Panc1 (cell line): ENCODE measurements at regions not wholly inside any gene's neighbourhood (a gene's known extent, or its start where the extent isn't known, plus 50 kb on each side); places are given as distances from the start of the nearest gene placed in this dataset.

ENCODE experiments used
- ATAC-seq: fragments of 200-7000 bp; cut with Tn5 transposase; 2 replicates; pipeline ENCODE4 v1.9.1; 2020; ENCODE audit warnings: mild to moderate bottlenecking, moderate library complexity
- BruUV-seq: library from RNA; stranded (reverse); fragments of 400-500 nt; replicated peaks from 2 replicates; lab custom pipeline; 2021; lab: Mats Ljungman, UMichigan
- CTCF ChIA-PET: fragments of 300-600 bp; sonication (Branson Sonifier 250); formaldehyde crosslinking; loops from one replicate; lab custom pipeline; 2022; ENCODE audit warnings: antibody characterized with exemption; lab: Charles Lee
- POLR2A ChIA-PET: fragments of 300-600 bp; sonication (Branson Sonifier 250); formaldehyde crosslinking; loops from one replicate; lab custom pipeline; 2022; ENCODE audit warnings: antibody characterized with exemption; lab: Charles Lee
- DNase-seq: peaks from one replicate; pipeline ENCODE4 v3.0.0-alpha.2; 2010; ENCODE audit warnings: low read depth, low spot score
- H3K27ac ChIP-seq: 2 replicates; pipeline ENCODE4 v1.5.1; 2011; ENCODE audit warnings: mild to moderate bottlenecking, low read length, inconsistent platforms
- H3K27me3 ChIP-seq: fragments of 200-500 bp; sonication (Bioruptor generic); 2 replicates; pipeline ENCODE4 v1.6.0; 2014; ENCODE audit warnings: low read length, inconsistent platforms; ENCODE audit not compliant: control insufficient read depth, insufficient read depth
- H3K36me3 ChIP-seq: fragments of 200-500 bp; sonication (Bioruptor generic); 2 replicates; pipeline ENCODE4 v1.5.1; 2014; ENCODE audit warnings: inconsistent platforms, mild to moderate bottlenecking, low read length, moderate library complexity; ENCODE audit not compliant: control insufficient read depth, insufficient read depth
- H3K4me1 ChIP-seq: 2 replicates; pipeline ENCODE4 v1.5.1; 2011; ENCODE audit warnings: inconsistent platforms, mild to moderate bottlenecking, low read length, moderate library complexity; ENCODE audit not compliant: control insufficient read depth, insufficient read depth
- H3K4me3 ChIP-seq, 2 experiments: 2 replicates each; pipeline ENCODE4 v1.5.1; 2011 to 2012; ENCODE audit warnings: low read depth in 2 of 2, low read length in 2 of 2, mild to moderate bottlenecking in 2 of 2, inconsistent platforms in 1 of 2, moderate library complexity in 1 of 2
- H3K9me3 ChIP-seq: fragments of 200-500 bp; sonication (Bioruptor generic); 2 replicates; pipeline ENCODE4 v1.5.1; 2014; ENCODE audit warnings: low read depth, mild to moderate bottlenecking, inconsistent platforms, low read length, moderate library complexity; ENCODE audit not compliant: control insufficient read depth, insufficient read depth
- POLR2AphosphoS5 ChIP-seq: IDR thresholded peaks from 2 replicates; pipeline ENCODE4 v1.6.1; 2012; ENCODE audit warnings: mild to moderate bottlenecking, low read depth, low read length, moderate library complexity
- SIN3A ChIP-seq: IDR thresholded peaks from 2 replicates; pipeline ENCODE4 v1.6.1; 2012; ENCODE audit warnings: low read depth, mild to moderate bottlenecking, low read length, moderate library complexity, borderline replicate concordance; ENCODE audit not compliant: insufficient read depth
- TCF7L2 ChIP-seq: IDR thresholded peaks from 2 replicates; pipeline ENCODE4 v1.6.1; 2011; ENCODE audit warnings: mild to moderate bottlenecking, low read depth, low read length, inconsistent platforms
- in situ Hi-C: cut with HindIII; loops from 2 replicates; pipeline ENCODE4 v1.10.0; 2016; ENCODE audit warnings: low sequenced_read_pairs, low pct_unique_long_range_greater_than_20kb
- intact Hi-C: fragments of 100-400 bp; cut with micrococcal nuclease; formaldehyde crosslinking; loops from one replicate; pipeline ENCODE4 v1.10.0; 2022; ENCODE audit not compliant: unreplicated experiment
- TF ChIP-seq, protein P1 (sequence below), 2 experiments: IDR thresholded peaks; 2 replicates each; pipeline ENCODE4 v1.6.1; 2011 to 2012; ENCODE audit warnings: low read depth in 2 of 2, control low read depth in 1 of 2, low read length in 1 of 2, mild to moderate bottlenecking in 1 of 2, moderate library complexity in 1 of 2; ENCODE audit not compliant: insufficient read depth in 1 of 2
- TF ChIP-seq, protein P2 (sequence below): fragments of 450-650 bp; IDR thresholded peaks from 2 replicates; pipeline ENCODE4 v1.5.1; 2017; ENCODE audit warnings: mild to moderate bottlenecking

DNA sequence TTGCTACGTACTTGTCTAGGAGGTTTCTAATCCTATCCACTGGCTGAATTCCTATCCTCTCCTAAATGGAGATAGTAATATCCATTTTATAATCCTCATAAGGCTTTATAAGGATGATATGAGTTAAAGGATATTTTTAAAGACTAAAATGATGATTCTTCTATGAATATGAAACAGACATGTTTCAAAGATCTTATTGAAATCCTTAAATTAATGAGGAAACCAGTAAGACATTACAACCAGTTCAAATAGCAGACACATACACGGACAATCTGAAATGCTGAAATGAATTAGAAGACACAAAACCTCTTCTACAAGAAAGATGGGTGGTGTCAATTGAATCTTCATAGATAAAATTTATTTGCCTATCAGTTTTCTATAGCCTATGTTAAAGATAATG is 132.9 kb upstream of the ANK3 start:
- in situ Hi-C loops: no loop called here
- no peak overlapping the region for H3K4me3 ChIP-seq
- no peak overlapping the region for H3K27ac ChIP-seq
- no peak for ATAC-seq
- no peak for DNase-seq
- POLR2A ChIA-PET: no interaction called here
- no TSS peak for BruUV-seq
- no peaks in the 10 kb centered on the region for H3K36me3 ChIP-seq
- no peaks in the 10 kb centered on the region for H3K27me3 ChIP-seq
- H3K9me3 ChIP-seq: no peaks in the 10 kb centered on the region
- TF ChIP-seq, protein P1, sequence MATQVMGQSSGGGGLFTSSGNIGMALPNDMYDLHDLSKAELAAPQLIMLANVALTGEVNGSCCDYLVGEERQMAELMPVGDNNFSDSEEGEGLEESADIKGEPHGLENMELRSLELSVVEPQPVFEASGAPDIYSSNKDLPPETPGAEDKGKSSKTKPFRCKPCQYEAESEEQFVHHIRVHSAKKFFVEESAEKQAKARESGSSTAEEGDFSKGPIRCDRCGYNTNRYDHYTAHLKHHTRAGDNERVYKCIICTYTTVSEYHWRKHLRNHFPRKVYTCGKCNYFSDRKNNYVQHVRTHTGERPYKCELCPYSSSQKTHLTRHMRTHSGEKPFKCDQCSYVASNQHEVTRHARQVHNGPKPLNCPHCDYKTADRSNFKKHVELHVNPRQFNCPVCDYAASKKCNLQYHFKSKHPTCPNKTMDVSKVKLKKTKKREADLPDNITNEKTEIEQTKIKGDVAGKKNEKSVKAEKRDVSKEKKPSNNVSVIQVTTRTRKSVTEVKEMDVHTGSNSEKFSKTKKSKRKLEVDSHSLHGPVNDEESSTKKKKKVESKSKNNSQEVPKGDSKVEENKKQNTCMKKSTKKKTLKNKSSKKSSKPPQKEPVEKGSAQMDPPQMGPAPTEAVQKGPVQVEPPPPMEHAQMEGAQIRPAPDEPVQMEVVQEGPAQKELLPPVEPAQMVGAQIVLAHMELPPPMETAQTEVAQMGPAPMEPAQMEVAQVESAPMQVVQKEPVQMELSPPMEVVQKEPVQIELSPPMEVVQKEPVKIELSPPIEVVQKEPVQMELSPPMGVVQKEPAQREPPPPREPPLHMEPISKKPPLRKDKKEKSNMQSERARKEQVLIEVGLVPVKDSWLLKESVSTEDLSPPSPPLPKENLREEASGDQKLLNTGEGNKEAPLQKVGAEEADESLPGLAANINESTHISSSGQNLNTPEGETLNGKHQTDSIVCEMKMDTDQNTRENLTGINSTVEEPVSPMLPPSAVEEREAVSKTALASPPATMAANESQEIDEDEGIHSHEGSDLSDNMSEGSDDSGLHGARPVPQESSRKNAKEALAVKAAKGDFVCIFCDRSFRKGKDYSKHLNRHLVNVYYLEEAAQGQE (IDR thresholded peaks at IDR 0.05; ENCODE audit: insufficient read depth in 1 of 2, low read depth in 2 of 2, low read length in 1 of 2): no peak
- TF ChIP-seq TCF7L2 (no peak), POLR2AphosphoS5 (no peak), SIN3A (no peak)
- TF ChIP-seq, protein P2, sequence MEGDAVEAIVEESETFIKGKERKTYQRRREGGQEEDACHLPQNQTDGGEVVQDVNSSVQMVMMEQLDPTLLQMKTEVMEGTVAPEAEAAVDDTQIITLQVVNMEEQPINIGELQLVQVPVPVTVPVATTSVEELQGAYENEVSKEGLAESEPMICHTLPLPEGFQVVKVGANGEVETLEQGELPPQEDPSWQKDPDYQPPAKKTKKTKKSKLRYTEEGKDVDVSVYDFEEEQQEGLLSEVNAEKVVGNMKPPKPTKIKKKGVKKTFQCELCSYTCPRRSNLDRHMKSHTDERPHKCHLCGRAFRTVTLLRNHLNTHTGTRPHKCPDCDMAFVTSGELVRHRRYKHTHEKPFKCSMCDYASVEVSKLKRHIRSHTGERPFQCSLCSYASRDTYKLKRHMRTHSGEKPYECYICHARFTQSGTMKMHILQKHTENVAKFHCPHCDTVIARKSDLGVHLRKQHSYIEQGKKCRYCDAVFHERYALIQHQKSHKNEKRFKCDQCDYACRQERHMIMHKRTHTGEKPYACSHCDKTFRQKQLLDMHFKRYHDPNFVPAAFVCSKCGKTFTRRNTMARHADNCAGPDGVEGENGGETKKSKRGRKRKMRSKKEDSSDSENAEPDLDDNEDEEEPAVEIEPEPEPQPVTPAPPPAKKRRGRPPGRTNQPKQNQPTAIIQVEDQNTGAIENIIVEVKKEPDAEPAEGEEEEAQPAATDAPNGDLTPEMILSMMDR: no peak
- CTCF ChIA-PET: no interaction called here
- intact Hi-C loops: no loop called here
- H3K4me1 ChIP-seq: no peaks in the 10 kb centered on the region

DNA sequence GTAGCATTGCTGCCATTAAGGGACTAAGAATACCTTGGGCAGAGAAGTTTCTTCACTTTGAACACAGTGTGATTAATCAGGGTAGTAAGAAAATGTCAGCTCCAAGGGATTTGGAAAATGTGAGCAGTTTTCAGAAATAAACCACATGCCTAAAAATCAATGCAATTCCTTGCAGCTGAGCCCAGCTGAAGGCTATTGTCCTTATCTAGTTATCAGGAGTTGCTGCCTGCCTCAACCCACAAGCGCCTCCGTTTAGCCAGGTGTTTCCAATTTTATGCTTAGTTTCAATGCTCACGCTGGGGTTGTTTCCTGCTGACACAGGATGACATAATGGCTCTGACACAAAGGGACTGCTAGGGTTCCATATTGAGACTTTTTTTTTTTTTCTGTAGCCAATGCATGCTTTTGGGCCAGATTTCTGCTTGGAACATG is 132.3 kb upstream of the ANK3 start:
- ChIA-PET POLR2A (no interaction called here), CTCF (no interaction called here)
- Histone ChIP-seq H3K27me3 (no peaks in the 10 kb centered on the region), H3K4me1 (no peaks in the 10 kb centered on the region), H3K27ac (no peak overlapping the region), H3K36me3 (no peaks in the 10 kb centered on the region), H3K9me3 (no peaks in the 10 kb centered on the region), H3K4me3 (no peak overlapping the region)
- no peak for ATAC-seq
- DNase-seq: no peak
- in situ Hi-C loops: no loop called here
- intact Hi-C loops: no loop called here
- BruUV-seq: no TSS peak
- no peak for TF ChIP-seq SIN3A
- TF ChIP-seq TCF7L2: no peak
- TF ChIP-seq, protein P1 (IDR thresholded peaks at IDR 0.05; ENCODE audit: insufficient read depth in 1 of 2, low read depth in 2 of 2, low read length in 1 of 2): no peak
- no peak for TF ChIP-seq POLR2AphosphoS5
- TF ChIP-seq, protein P2: no peak
